Kidney epithelial cell (primary cell): ENCODE measurements at regions not wholly inside any gene's neighbourhood (a gene's known extent, or its start where the extent isn't known, plus 50 kb on each side); places are given as distances from the start of the nearest gene placed in this dataset.

Source experiments
- DNase-seq: peaks from one replicate; pipeline ENCODE4 v3.0.0-alpha.2; 2010; ENCODE audit warnings: low read depth
- H3K27me3 ChIP-seq: 2 replicates; pipeline ENCODE4 v1.6.0; 2011; ENCODE audit warnings: low read length; ENCODE audit not compliant: control insufficient read depth, insufficient read depth
- H3K36me3 ChIP-seq: 2 replicates; pipeline ENCODE4 v1.5.1; 2011; ENCODE audit warnings: low read length; ENCODE audit not compliant: control insufficient read depth, insufficient read depth
- H3K4me3 ChIP-seq: 2 replicates; pipeline ENCODE4 v1.5.1; 2011; ENCODE audit warnings: low read depth, mild to moderate bottlenecking, control low read depth, low read length
- CTCF ChIP-seq: IDR thresholded peaks from 2 replicates; pipeline ENCODE4 v1.5.1; 2011; ENCODE audit warnings: mild to moderate bottlenecking, moderate library complexity, low read length, control low read depth, inconsistent platforms; ENCODE audit not compliant: insufficient read depth, poor library complexity, severe bottlenecking

DNA sequence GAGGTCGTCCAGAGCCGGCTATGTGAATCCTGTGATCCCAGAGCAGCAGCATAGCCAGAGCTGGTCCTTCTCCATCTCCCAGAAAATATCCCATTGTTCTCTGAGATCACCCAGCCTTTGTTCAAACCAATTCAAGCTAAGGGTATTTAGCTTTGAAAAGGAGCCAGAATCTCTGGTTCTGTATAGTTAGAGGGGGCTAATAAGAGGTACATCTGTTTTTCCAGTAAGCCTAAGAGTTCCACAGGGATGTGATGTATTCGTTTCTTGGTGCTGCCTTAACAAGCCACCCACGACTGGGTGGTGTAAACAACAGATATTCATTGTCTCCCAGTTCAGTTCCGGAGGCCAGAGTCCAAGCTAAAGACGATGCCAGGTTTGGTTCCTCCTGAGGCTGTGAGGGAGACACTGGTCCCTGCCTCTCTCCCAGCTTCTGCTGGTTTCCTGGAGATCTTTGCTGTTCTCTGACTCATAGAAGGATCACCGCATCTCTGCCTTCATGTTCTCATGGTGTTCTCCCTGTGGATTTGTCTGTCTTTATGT is 344.8 kb downstream of the MTRR start:
- no peaks in the 10 kb centered on the region for H3K36me3 ChIP-seq

GRCh38 chr5:8216921-8217320 is 348.0 kb downstream of the MTRR start:
- Histone ChIP-seq H3K4me3 (no peak overlapping the region), H3K27me3 (no peaks in the 10 kb centered on the region), H3K36me3 (no peaks in the 10 kb centered on the region)
- no peak for TF ChIP-seq CTCF
- no peak for DNase-seq

More for the DNA sequence above, 344.8 kb downstream of the MTRR start:
- no peak for DNase-seq
- Histone ChIP-seq H3K4me3 (no peak overlapping the region), H3K27me3 (no peaks in the 10 kb centered on the region)
- no peak for TF ChIP-seq CTCF

GRCh38 chr5:8226148-8226547 is 357.2 kb downstream of the MTRR start:
- TF ChIP-seq CTCF: no peak
- no peak for DNase-seq
- no peaks in the 10 kb centered on the region for H3K36me3 ChIP-seq
- H3K27me3 ChIP-seq: no peaks in the 10 kb centered on the region
- H3K4me3 ChIP-seq: no peak overlapping the region

GRCh38 chr5:8227112-8227511 is 358.2 kb downstream of the MTRR start:
- no peak for DNase-seq
- TF ChIP-seq CTCF: no peak
- H3K4me3 ChIP-seq: no peak overlapping the region
- H3K36me3 ChIP-seq: no peaks in the 10 kb centered on the region
- no peaks in the 10 kb centered on the region for H3K27me3 ChIP-seq

- Histone ChIP-seq H3K36me3 (no peaks in the 10 kb centered on the region), H3K4me3 (no peak overlapping the region), H3K27me3 (no peaks in the 10 kb centered on the region)
- no peak for TF ChIP-seq CTCF
- no peak for DNase-seq
Measured at GRCh38 chr5:8229551-8229950, 360.6 kb downstream of the MTRR start.

GRCh38 chr5:8230868-8231267 is 361.9 kb downstream of the MTRR start:
- Histone ChIP-seq H3K4me3 (no peak overlapping the region), H3K27me3 (no peaks in the 10 kb centered on the region), H3K36me3 (no peaks in the 10 kb centered on the region)
- no peak for TF ChIP-seq CTCF
- no peak for DNase-seq
